ENCODE measurements at regions not wholly inside any gene's neighbourhood (a gene's known extent, or its start where the extent isn't known, plus 50 kb on each side); places are given as distances from the start of the nearest gene placed in this dataset.

- peaks cover 13% of the 10 kb centered on the region for H3K4me1 Mint-ChIP-seq (ENCODE audit: low read depth)
- no peaks in the 10 kb centered on the region for H3K9me3 Mint-ChIP-seq (ENCODE audit: low read depth)
- no peak overlapping the region for H3K4me3 Mint-ChIP-seq (ENCODE audit: unreplicated experiment)
- no peaks in the 10 kb centered on the region for H3K27me3 Mint-ChIP-seq (ENCODE audit: low read depth)
- H3K36me3 Mint-ChIP-seq (ENCODE audit: low read depth) = peaks cover 2% of the 10 kb centered on the region
- DNase-seq (ENCODE audit: low spot score) = no peak
- H3K27ac Mint-ChIP-seq (ENCODE audit: unreplicated experiment) = no peak overlapping the region
- TF ChIP-seq CTCF (IDR thresholded peaks at IDR 0.05) = no peak
These were observed 305.4 kb downstream of the KLF12 start for GRCh38 chr13:73828811-73829210.

GRCh38 chr13:73827434-73827833 lies 306.8 kb downstream of the KLF12 start:
- no peaks in the 10 kb centered on the region for H3K27me3 Mint-ChIP-seq (ENCODE audit: low read depth)

GRCh38 chr13:73825143-73825542 lies 309.1 kb downstream of the KLF12 start:
- Mint-ChIP-seq H3K9me3 (ENCODE audit: low read depth) (no peaks in the 10 kb centered on the region), H3K27me3 (ENCODE audit: low read depth) (no peaks in the 10 kb centered on the region), H3K27ac (ENCODE audit: unreplicated experiment) (no peak overlapping the region), H3K36me3 (ENCODE audit: low read depth) (peaks cover 2% of the 10 kb centered on the region), H3K4me1 (ENCODE audit: low read depth) (no peaks in the 10 kb centered on the region), H3K4me3 (ENCODE audit: unreplicated experiment) (no peak overlapping the region)
- no peak for DNase-seq (ENCODE audit: low spot score)
- TF ChIP-seq CTCF (IDR thresholded peaks at IDR 0.05) = no peak

More at GRCh38 chr13:73827434-73827833, 306.8 kb downstream of the KLF12 start:
- no peak for TF ChIP-seq CTCF (IDR thresholded peaks at IDR 0.05)
- Mint-ChIP-seq H3K27ac (ENCODE audit: unreplicated experiment) (no peak overlapping the region), H3K36me3 (ENCODE audit: low read depth) (peaks cover 2% of the 10 kb centered on the region), H3K9me3 (ENCODE audit: low read depth) (no peaks in the 10 kb centered on the region), H3K4me1 (ENCODE audit: low read depth) (peaks cover 10% of the 10 kb centered on the region), H3K4me3 (ENCODE audit: unreplicated experiment) (no peak overlapping the region)
- no peak for DNase-seq (ENCODE audit: low spot score)

- peaks cover 2% of the 10 kb centered on the region for H3K36me3 Mint-ChIP-seq (ENCODE audit: low read depth)
- H3K4me1 Mint-ChIP-seq (ENCODE audit: low read depth) = no peaks in the 10 kb centered on the region
- no peak for DNase-seq (ENCODE audit: low spot score)
- no peaks in the 10 kb centered on the region for H3K27me3 Mint-ChIP-seq (ENCODE audit: low read depth)
- no peak overlapping the region for H3K27ac Mint-ChIP-seq (ENCODE audit: unreplicated experiment)
- no peak overlapping the region for H3K4me3 Mint-ChIP-seq (ENCODE audit: unreplicated experiment)
- TF ChIP-seq CTCF (IDR thresholded peaks at IDR 0.05) = no peak
- no peaks in the 10 kb centered on the region for H3K9me3 Mint-ChIP-seq (ENCODE audit: low read depth)
These were observed 311.3 kb downstream of the KLF12 start for GRCh38 chr13:73822668-73823592.

GRCh38 chr13:73820688-73821087 lies 313.5 kb downstream of the KLF12 start:
- Mint-ChIP-seq H3K36me3 (ENCODE audit: low read depth) (peaks cover 2% of the 10 kb centered on the region), H3K27me3 (ENCODE audit: low read depth) (no peaks in the 10 kb centered on the region), H3K9me3 (ENCODE audit: low read depth) (no peaks in the 10 kb centered on the region), H3K27ac (ENCODE audit: unreplicated experiment) (no peak overlapping the region), H3K4me3 (ENCODE audit: unreplicated experiment) (no peak overlapping the region), H3K4me1 (ENCODE audit: low read depth) (no peaks in the 10 kb centered on the region)
- no peak for DNase-seq (ENCODE audit: low spot score)
- no peak for TF ChIP-seq CTCF (IDR thresholded peaks at IDR 0.05)

All from chondrocyte (in vitro differentiated cells).